ENCODE measurements at regions not wholly inside any gene's neighbourhood (a gene's known extent, or its start where the extent isn't known, plus 50 kb on each side); places are given as distances from the start of the nearest gene placed in this dataset.

DNA sequence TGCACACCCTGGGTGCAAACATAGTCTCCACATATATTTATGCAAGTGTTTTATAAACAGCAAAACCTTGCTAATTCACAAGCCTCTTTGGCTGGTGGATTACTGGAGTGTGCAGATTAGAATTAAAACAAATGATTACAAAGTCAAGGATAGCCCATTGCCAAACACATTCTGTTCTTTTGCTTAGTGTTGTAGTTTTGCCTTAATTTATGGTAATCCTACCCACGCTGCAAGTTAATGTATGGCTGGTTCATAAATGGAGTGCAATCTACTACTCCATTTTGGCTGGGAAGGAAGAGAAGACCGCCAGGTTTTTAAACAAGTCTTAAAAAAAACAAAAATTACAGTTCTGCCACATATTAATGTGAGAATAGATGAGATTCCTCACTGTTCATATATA, 883.1 kb upstream of the KLHL29 start:
- H3K4me3 ChIP-seq (ENCODE audit: low read depth, low read length), result no peak overlapping the region

DNA sequence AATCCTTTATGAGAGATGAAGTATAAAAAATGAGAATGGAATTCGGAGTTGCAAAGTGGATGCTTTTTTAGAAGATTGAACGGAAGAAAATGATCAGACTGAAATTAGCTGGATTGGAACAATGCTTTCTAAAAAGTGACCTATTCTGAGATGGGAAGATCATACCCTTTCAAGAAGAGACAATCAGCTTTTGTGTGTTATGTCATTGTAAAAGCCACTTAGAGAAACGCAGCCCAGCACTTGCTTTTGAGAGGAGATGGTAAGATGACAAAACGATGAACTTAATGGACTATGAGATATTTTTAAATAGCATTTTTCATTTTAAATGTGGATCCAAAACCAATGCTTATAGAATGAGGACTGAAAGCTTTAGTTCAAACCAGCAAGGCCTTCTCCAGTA, 871.4 kb upstream of the KLHL29 start:
- no peak for DNase-seq (ENCODE audit: low read depth)
- Histone ChIP-seq H3K27me3 (ENCODE audit: control insufficient read depth, insufficient read depth, low read length) (no peaks in the 10 kb centered on the region), H3K36me3 (ENCODE audit: control insufficient read depth, insufficient read depth, low read length) (no peaks in the 10 kb centered on the region), H3K4me3 (ENCODE audit: low read depth, low read length) (no peak overlapping the region)
- TF ChIP-seq, protein P1, sequence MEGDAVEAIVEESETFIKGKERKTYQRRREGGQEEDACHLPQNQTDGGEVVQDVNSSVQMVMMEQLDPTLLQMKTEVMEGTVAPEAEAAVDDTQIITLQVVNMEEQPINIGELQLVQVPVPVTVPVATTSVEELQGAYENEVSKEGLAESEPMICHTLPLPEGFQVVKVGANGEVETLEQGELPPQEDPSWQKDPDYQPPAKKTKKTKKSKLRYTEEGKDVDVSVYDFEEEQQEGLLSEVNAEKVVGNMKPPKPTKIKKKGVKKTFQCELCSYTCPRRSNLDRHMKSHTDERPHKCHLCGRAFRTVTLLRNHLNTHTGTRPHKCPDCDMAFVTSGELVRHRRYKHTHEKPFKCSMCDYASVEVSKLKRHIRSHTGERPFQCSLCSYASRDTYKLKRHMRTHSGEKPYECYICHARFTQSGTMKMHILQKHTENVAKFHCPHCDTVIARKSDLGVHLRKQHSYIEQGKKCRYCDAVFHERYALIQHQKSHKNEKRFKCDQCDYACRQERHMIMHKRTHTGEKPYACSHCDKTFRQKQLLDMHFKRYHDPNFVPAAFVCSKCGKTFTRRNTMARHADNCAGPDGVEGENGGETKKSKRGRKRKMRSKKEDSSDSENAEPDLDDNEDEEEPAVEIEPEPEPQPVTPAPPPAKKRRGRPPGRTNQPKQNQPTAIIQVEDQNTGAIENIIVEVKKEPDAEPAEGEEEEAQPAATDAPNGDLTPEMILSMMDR (IDR thresholded peaks at IDR 0.05; ENCODE audit: insufficient read depth, low read length, poor library complexity, severe bottlenecking), result no peak

More for the DNA sequence above, 883.1 kb upstream of the KLHL29 start:
- no peak for DNase-seq (ENCODE audit: low read depth)
- TF ChIP-seq, protein P1 (IDR thresholded peaks at IDR 0.05; ENCODE audit: insufficient read depth, low read length, poor library complexity, severe bottlenecking), result no peak
- H3K36me3 ChIP-seq (ENCODE audit: control insufficient read depth, insufficient read depth, low read length), result no peaks in the 10 kb centered on the region
- H3K27me3 ChIP-seq (ENCODE audit: control insufficient read depth, insufficient read depth, low read length), result no peaks in the 10 kb centered on the region

DNA sequence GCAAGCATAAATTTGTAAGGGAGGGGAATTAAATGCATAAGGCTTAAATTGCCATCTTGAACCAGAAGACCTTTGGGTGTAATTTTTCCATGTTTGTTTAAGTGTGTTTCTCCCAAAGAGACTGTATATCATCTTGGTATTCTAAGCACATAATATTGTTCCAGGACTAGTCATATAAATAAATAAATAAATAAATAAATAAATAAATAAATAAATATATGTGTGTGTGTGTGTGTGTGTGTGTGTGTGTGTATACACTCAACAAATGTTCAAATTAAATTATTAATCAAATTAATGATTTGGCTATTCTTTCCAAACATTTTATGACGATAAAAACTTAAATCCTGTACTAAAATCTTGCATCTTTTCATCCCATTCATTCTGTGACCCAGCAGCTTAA, 867.8 kb upstream of the KLHL29 start:
- H3K4me3 ChIP-seq (ENCODE audit: low read depth, low read length), result no peak overlapping the region
- no peaks in the 10 kb centered on the region for H3K27me3 ChIP-seq (ENCODE audit: control insufficient read depth, insufficient read depth, low read length)
- DNase-seq (ENCODE audit: low read depth), result no peak
- TF ChIP-seq, protein P1 (IDR thresholded peaks at IDR 0.05; ENCODE audit: insufficient read depth, low read length, poor library complexity, severe bottlenecking), result no peak
- no peaks in the 10 kb centered on the region for H3K36me3 ChIP-seq (ENCODE audit: control insufficient read depth, insufficient read depth, low read length)

DNA sequence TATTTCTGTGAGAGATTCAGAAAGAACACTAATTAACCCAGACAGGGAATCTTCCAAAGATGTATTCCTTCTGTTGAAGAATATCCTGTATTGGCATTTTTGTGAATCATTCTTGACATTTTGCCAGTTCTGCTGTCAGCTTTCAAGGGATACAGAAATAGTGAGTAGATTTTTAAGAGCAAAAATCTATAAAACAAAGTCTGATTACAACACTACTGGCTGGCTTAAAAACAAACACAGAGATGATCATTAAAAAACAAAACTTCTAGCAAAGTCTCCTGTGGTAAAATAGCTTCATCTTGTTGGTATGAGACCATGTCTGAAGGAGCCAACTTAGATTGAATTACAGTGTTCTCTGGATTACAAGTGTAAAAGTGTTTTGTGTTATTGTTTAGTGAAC, 866.3 kb upstream of the KLHL29 start:
- TF ChIP-seq, protein P1 (IDR thresholded peaks at IDR 0.05; ENCODE audit: insufficient read depth, low read length, poor library complexity, severe bottlenecking), result no peak
- no peak for DNase-seq (ENCODE audit: low read depth)
- Histone ChIP-seq H3K4me3 (ENCODE audit: low read depth, low read length) (no peak overlapping the region), H3K27me3 (ENCODE audit: control insufficient read depth, insufficient read depth, low read length) (no peaks in the 10 kb centered on the region), H3K36me3 (ENCODE audit: control insufficient read depth, insufficient read depth, low read length) (no peaks in the 10 kb centered on the region)

DNA sequence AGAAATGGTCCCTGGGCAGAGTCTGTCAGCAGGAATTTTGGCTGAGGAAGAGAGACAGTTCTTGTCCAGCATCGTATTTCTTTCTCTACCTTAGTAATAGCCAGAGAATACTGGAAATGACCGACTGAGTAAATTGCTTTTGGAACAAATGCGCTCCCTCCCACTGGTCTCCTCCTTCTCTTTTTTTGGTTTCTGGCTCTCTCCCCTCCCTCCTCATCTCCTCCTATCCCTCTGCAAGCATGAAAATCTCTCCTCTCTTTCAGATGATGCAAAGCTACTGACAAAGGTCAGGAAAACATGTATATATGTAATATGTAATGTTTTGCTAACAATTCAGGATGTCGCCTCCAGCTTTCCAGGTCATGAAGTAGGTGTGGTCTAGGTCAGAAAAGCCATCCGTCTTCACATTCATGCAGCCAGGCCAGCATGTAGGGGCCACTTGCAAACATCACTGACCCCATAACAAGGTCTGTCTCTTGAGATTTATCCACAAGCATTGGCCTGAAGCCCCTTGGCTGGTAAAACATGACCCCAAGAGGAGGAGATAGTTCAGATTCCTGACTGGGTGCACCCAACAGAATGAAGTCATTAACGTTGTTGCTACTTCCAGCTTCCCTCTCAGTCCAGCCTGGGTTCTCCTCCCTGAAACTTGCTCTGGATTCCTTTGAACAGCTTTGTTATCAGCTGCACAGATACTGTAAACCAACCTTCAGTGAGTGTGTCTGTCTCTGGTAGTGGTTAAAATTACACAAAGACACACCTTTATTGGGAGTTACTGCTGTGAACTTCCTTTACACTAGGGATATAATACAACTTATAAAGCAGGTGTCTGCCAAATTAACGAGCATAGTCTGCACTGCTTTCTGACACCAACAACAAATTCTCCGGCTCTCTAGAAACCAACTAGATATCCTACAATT, 864.4 kb upstream of the KLHL29 start:
- H3K36me3 ChIP-seq (ENCODE audit: control insufficient read depth, insufficient read depth, low read length), result no peaks in the 10 kb centered on the region
- H3K27me3 ChIP-seq (ENCODE audit: control insufficient read depth, insufficient read depth, low read length), result no peaks in the 10 kb centered on the region
- no peak for DNase-seq (ENCODE audit: low read depth)
- no peak overlapping the region for H3K4me3 ChIP-seq (ENCODE audit: low read depth, low read length)
- TF ChIP-seq, protein P1 (IDR thresholded peaks at IDR 0.05; ENCODE audit: insufficient read depth, low read length, poor library complexity, severe bottlenecking), result no peak

DNA sequence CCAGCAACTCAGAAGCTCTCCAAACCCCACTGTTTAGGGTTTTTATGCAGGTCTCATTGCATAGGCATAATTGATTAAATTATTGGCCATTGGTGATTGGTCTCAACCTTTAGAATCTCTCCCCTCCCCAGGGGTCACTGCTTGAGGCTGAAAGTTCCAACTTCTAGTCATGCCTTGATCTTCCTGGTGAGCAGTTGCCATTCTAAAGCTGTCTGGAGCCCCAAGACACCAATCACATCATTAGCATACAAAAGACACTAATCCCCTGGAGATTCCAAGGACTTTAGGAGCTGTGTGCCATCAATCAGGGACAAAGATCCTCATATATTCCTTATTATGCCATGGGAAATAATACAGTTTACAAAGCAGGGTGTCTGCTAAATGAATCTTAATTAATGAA, 863.4 kb upstream of the KLHL29 start:
- H3K36me3 ChIP-seq (ENCODE audit: control insufficient read depth, insufficient read depth, low read length), result no peaks in the 10 kb centered on the region
- TF ChIP-seq, protein P1 (IDR thresholded peaks at IDR 0.05; ENCODE audit: insufficient read depth, low read length, poor library complexity, severe bottlenecking), result no peak
- DNase-seq (ENCODE audit: low read depth), result no peak
- no peak overlapping the region for H3K4me3 ChIP-seq (ENCODE audit: low read depth, low read length)
- no peaks in the 10 kb centered on the region for H3K27me3 ChIP-seq (ENCODE audit: control insufficient read depth, insufficient read depth, low read length)

Data from kidney epithelial cell (primary cell).